SH-SY5Y (cell line): ENCODE measurements at regions not wholly inside any gene's neighbourhood (a gene's known extent, or its start where the extent isn't known, plus 50 kb on each side); places are given as distances from the start of the nearest gene placed in this dataset.

ENCODE experiments used
- GATA2 ChIP-seq: IDR thresholded peaks from 2 replicates; pipeline ENCODE4 v1.6.1; 2011; ENCODE audit warnings: mild to moderate bottlenecking, low read depth, low read length
- GATA3 ChIP-seq: IDR thresholded peaks from 2 replicates; pipeline ENCODE4 v1.6.1; 2011; ENCODE audit warnings: low read depth, mild to moderate bottlenecking, low read length, moderate library complexity

GRCh38 chr6:77979204-77979603 is 326.4 kb downstream of the MEI4 start:
- TF ChIP-seq GATA2 (no peak), GATA3 (no peak)

- TF ChIP-seq GATA2, result no peak
- TF ChIP-seq GATA3, result no peak
Observed at GRCh38 chr6:77986380-77987034, 333.7 kb downstream of the MEI4 start.

GRCh38 chr6:77987035-77987384 is 334.2 kb downstream of the MEI4 start:
- TF ChIP-seq GATA3 (no peak), GATA2 (no peak)

GRCh38 chr6:78010130-78010529 is 357.3 kb downstream of the MEI4 start:
- no peak for TF ChIP-seq GATA3
- no peak for TF ChIP-seq GATA2

GRCh38 chr6:78020586-78020985 is 367.7 kb downstream of the MEI4 start:
- no peak for TF ChIP-seq GATA3
- TF ChIP-seq GATA2, result no peak

GRCh38 chr6:78025502-78025901 is 372.7 kb downstream of the MEI4 start:
- TF ChIP-seq GATA3 (no peak), GATA2 (no peak)

GRCh38 chr6:78031228-78031627 is 378.4 kb downstream of the MEI4 start:
- no peak for TF ChIP-seq GATA2
- no peak for TF ChIP-seq GATA3

- no peak for TF ChIP-seq GATA3
- no peak for TF ChIP-seq GATA2
Observed at GRCh38 chr6:78059171-78059570, 406.3 kb downstream of the MEI4 start.

GRCh38 chr6:78062993-78063392 is 410.2 kb downstream of the MEI4 start:
- TF ChIP-seq GATA2 (no peak), GATA3 (no peak)

GRCh38 chr6:78076371-78076770 is 423.5 kb downstream of the MEI4 start:
- TF ChIP-seq GATA3 (no peak), GATA2 (no peak)

GRCh38 chr6:78089531-78089930 is 436.7 kb downstream of the MEI4 start:
- TF ChIP-seq GATA3 (no peak), GATA2 (no peak)

GRCh38 chr6:78093906-78094305 is 441.1 kb downstream of the MEI4 start:
- TF ChIP-seq GATA2 (no peak), GATA3 (no peak)

GRCh38 chr6:78101387-78101786 is 448.5 kb downstream of the MEI4 start:
- TF ChIP-seq GATA3 (no peak), GATA2 (no peak)

- TF ChIP-seq GATA3 (no peak), GATA2 (no peak)
Observed at GRCh38 chr6:78110641-78111040, 457.8 kb downstream of the MEI4 start.

- TF ChIP-seq GATA3, result no peak
- no peak for TF ChIP-seq GATA2
Observed at GRCh38 chr6:78117966-78118365, 465.1 kb downstream of the MEI4 start.

GRCh38 chr6:78131521-78131920 is 478.7 kb downstream of the MEI4 start:
- TF ChIP-seq GATA2 (no peak), GATA3 (no peak)
